ENCODE measurements at regions not wholly inside any gene's neighbourhood (a gene's known extent, or its start where the extent isn't known, plus 50 kb on each side); places are given as distances from the start of the nearest gene placed in this dataset.

GRCh38 chr7:46738796-46739195, 817.7 kb upstream of the IGFBP3 start:
- TF ChIP-seq CTCF (IDR thresholded peaks at IDR 0.05): no peak
- ATAC-seq: no peak

GRCh38 chr7:46738165-46738564, 817.1 kb upstream of the IGFBP3 start:
- DNase-seq (no peak), ATAC-seq (no peak)
- intact Hi-C loops (cut with DNase I): no loop called here
- Histone ChIP-seq H3K9me3 (peaks cover 0 to 4% of the 10 kb centered on the region in 2 donors), H3K4me3 (no peak overlapping the region), H3K27me3 (no peaks in the 10 kb centered on the region), H3K4me1 (no peaks in the 10 kb centered on the region), H3K36me3 (no peaks in the 10 kb centered on the region), H3K27ac (no peak overlapping the region)
- no peak for TF ChIP-seq CTCF (IDR thresholded peaks at IDR 0.05)

More at GRCh38 chr7:46738796-46739195, 817.7 kb upstream of the IGFBP3 start:
- H3K4me3 ChIP-seq: no peak overlapping the region
- H3K27me3 ChIP-seq: no peaks in the 10 kb centered on the region
- H3K27ac ChIP-seq: no peak overlapping the region
- peaks cover 0 to 4% of the 10 kb centered on the region in 2 donors for H3K9me3 ChIP-seq
- H3K4me1 ChIP-seq: no peaks in the 10 kb centered on the region
- DNase-seq: no peak
- intact Hi-C loops (cut with DNase I): no loop called here
- H3K36me3 ChIP-seq: no peaks in the 10 kb centered on the region

- H3K27ac ChIP-seq: no peak overlapping the region
- no peaks in the 10 kb centered on the region for H3K36me3 ChIP-seq
- no peaks in the 10 kb centered on the region for H3K4me1 ChIP-seq
- peaks cover 0 to 25% of the 10 kb centered on the region in 2 donors for H3K9me3 ChIP-seq
- TF ChIP-seq CTCF (IDR thresholded peaks at IDR 0.05): no peak
- H3K27me3 ChIP-seq: no peaks in the 10 kb centered on the region
- no peak for ATAC-seq
- H3K4me3 ChIP-seq: no peak overlapping the region
- no peak for DNase-seq
- intact Hi-C loops (cut with DNase I): no loop called here
Measured at GRCh38 chr7:46725838-46726237, 804.8 kb upstream of the IGFBP3 start.

- Histone ChIP-seq H3K27ac (no peak overlapping the region), H3K4me1 (no peaks in the 10 kb centered on the region), H3K36me3 (no peaks in the 10 kb centered on the region), H3K27me3 (no peaks in the 10 kb centered on the region), H3K4me3 (no peak overlapping the region), H3K9me3 (peaks cover 0 to 25% of the 10 kb centered on the region in 2 donors)
- intact Hi-C loops (cut with DNase I): no loop called here
- TF ChIP-seq CTCF (IDR thresholded peaks at IDR 0.05): no peak
- no peak for ATAC-seq
- no peak for DNase-seq
Measured at GRCh38 chr7:46725136-46725535, 804.1 kb upstream of the IGFBP3 start.

- Histone ChIP-seq H3K4me3 (no peak overlapping the region), H3K9me3 (peaks cover 0 to 21% of the 10 kb centered on the region in 2 donors), H3K4me1 (no peaks in the 10 kb centered on the region), H3K27me3 (no peaks in the 10 kb centered on the region), H3K27ac (no peak overlapping the region), H3K36me3 (no peaks in the 10 kb centered on the region)
- no peak for TF ChIP-seq CTCF (IDR thresholded peaks at IDR 0.05)
- intact Hi-C loops (cut with DNase I): no loop called here
- ATAC-seq (no peak), DNase-seq (no peak)
Measured at GRCh38 chr7:46723742-46724141, 802.7 kb upstream of the IGFBP3 start.

Measured in left lung (tissue), 4 donors.